ENCODE measurements at regions not wholly inside any gene's neighbourhood (a gene's known extent, or its start where the extent isn't known, plus 50 kb on each side); places are given as distances from the start of the nearest gene placed in this dataset.

DNA sequence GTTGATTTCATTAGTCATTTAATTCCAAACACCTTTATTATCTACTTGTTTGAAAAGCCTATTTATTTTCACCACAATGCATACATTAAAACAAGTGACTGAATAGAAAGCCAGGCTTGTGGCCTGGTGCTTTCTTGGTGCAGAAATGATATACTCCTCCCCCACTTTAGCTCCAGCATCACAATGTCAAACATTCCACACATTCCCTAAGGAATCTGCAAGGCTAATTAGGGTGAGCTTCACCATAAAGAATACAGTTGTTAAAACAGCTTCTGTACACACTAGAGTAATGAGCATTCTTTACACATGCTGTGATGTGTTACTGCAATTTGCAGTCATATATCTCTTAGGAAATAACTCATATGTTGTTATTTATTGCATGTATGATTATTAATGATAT is 705.7 kb downstream of the CETN3 start:
- TF ChIP-seq, protein P1, sequence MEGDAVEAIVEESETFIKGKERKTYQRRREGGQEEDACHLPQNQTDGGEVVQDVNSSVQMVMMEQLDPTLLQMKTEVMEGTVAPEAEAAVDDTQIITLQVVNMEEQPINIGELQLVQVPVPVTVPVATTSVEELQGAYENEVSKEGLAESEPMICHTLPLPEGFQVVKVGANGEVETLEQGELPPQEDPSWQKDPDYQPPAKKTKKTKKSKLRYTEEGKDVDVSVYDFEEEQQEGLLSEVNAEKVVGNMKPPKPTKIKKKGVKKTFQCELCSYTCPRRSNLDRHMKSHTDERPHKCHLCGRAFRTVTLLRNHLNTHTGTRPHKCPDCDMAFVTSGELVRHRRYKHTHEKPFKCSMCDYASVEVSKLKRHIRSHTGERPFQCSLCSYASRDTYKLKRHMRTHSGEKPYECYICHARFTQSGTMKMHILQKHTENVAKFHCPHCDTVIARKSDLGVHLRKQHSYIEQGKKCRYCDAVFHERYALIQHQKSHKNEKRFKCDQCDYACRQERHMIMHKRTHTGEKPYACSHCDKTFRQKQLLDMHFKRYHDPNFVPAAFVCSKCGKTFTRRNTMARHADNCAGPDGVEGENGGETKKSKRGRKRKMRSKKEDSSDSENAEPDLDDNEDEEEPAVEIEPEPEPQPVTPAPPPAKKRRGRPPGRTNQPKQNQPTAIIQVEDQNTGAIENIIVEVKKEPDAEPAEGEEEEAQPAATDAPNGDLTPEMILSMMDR (IDR thresholded peaks at IDR 0.05; ENCODE audit: low read depth, low read length), result no peak
- peak; percentile 31 for DNase-seq (ENCODE audit: low read depth, low spot score)
- no peak overlapping the region for H3K4me3 ChIP-seq (ENCODE audit: low read depth, low read length)
- in situ Hi-C loops (cut with HindIII; ENCODE audit: low sequenced_read_pairs), result no loop called here

- no peak overlapping the region for H3K4me3 ChIP-seq (ENCODE audit: low read depth, low read length)
- peak; percentile 14 for DNase-seq (ENCODE audit: low read depth, low spot score)
- in situ Hi-C loops (cut with HindIII; ENCODE audit: low sequenced_read_pairs), result no loop called here
- TF ChIP-seq, protein P1 (IDR thresholded peaks at IDR 0.05; ENCODE audit: low read depth, low read length), result no peak
Observed at GRCh38 chr5:89698028-89698427, 711.5 kb downstream of the CETN3 start.

DNA sequence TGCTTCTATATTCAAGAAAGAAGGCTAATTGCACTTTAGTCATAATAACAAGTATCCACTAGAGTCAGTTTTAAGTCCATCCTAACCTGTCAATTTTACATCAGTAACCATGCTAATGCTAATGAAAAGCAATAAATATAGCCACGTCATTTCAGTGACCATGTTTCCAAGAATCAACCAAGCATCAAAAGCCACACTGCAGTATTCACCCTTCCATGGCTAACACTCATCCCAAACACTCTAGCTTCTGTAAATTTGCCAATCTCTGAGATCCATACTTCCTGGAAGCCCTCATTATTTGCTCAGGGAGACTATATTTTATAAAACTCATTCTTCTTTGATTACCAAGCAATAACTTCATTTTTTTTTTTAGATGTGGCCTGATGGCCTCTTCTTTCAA is 712.0 kb downstream of the CETN3 start:
- no peak for DNase-seq (ENCODE audit: low read depth, low spot score)
- no peak overlapping the region for H3K4me3 ChIP-seq (ENCODE audit: low read depth, low read length)
- in situ Hi-C loops (cut with HindIII; ENCODE audit: low sequenced_read_pairs), result no loop called here
- TF ChIP-seq, protein P1 (IDR thresholded peaks at IDR 0.05; ENCODE audit: low read depth, low read length), result no peak

DNA sequence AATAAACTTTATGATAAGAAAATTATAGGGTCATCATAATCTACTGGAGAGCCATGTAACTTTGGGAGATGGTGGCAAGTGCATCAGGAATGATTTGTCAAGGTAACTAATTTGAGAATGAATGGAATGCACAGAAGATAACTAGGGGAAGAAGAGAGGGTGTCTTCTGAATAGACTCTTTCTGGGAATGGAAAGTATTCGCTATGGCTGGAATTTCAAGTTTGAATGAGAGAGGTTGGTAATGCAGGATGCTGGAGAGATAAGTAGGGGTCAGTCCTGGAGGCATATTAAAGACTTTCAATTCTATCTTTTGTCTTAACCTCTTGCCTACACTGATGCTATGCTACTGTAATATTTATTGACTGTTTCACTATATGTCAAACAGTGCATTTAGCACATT is 714.2 kb downstream of the CETN3 start:
- in situ Hi-C loops (cut with HindIII; ENCODE audit: low sequenced_read_pairs), result no loop called here
- DNase-seq (ENCODE audit: low read depth, low spot score), result no peak
- TF ChIP-seq, protein P1 (IDR thresholded peaks at IDR 0.05; ENCODE audit: low read depth, low read length), result no peak
- no peak overlapping the region for H3K4me3 ChIP-seq (ENCODE audit: low read depth, low read length)

- H3K4me3 ChIP-seq (ENCODE audit: low read depth, low read length), result no peak overlapping the region
- in situ Hi-C loops (cut with HindIII; ENCODE audit: low sequenced_read_pairs), result no loop called here
- TF ChIP-seq, protein P1 (IDR thresholded peaks at IDR 0.05; ENCODE audit: low read depth, low read length), result no peak
- no peak for DNase-seq (ENCODE audit: low read depth, low spot score)
Observed at GRCh38 chr5:89694026-89694550, 715.5 kb downstream of the CETN3 start.

DNA sequence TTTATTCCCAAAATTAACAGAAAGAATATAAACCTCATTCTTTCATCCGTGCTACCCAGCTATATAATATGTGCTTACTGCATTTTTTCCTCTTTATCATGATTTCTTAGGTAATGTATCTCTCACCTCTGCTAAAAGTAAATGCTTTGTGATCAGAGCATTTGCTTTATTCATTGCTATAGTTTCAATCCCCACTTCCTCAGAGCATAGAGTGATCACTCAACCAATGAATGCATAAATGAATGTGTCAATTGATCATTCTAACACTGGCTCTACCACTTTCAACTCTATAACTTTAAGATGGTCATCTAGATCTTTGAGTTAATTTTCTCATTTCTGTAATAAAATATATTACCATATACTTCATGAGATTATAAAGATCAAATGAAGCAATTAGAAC is 719.2 kb downstream of the CETN3 start:
- in situ Hi-C loops (cut with HindIII; ENCODE audit: low sequenced_read_pairs), result no loop called here
- DNase-seq (ENCODE audit: low read depth, low spot score), result no peak
- TF ChIP-seq, protein P1 (IDR thresholded peaks at IDR 0.05; ENCODE audit: low read depth, low read length), result no peak
- no peak overlapping the region for H3K4me3 ChIP-seq (ENCODE audit: low read depth, low read length)
